GM21447 (cell line): ENCODE measurements at regions not wholly inside any gene's neighbourhood (a gene's known extent, or its start where the extent isn't known, plus 50 kb on each side); places are given as distances from the start of the nearest gene placed in this dataset.
"Not testable (repeated sequence)": the region's sequence is repeated elsewhere in the genome, so short reads cannot be mapped to it uniquely, and the experiment has no call there.

ENCODE experiments used
- ATAC-seq: cut with Tn5 transposase; IDR thresholded peaks from one replicate; pipeline ENCODE4 v1.9.1; 2021; ENCODE audit not compliant: unreplicated experiment

DNA sequence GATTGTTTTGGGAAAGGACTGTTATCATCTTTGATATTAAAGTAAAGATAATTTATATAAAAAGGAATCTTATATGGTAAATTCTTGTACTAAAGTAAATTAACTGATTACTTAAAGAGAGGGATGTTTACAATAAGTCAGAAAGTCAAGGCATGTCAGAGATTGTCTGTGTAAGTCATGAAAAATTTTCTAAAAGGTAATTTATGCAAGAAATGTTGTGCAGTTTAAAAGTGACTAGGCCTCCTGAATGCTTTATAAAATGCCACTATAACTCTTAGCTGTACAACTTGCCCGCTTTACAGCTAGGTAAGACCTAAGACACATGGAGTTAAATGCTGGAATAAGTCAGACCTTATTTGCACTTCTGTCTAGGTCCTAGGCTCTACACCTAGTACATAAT, 692.9 kb downstream of the GBE1 start:
- no peak for ATAC-seq

DNA sequence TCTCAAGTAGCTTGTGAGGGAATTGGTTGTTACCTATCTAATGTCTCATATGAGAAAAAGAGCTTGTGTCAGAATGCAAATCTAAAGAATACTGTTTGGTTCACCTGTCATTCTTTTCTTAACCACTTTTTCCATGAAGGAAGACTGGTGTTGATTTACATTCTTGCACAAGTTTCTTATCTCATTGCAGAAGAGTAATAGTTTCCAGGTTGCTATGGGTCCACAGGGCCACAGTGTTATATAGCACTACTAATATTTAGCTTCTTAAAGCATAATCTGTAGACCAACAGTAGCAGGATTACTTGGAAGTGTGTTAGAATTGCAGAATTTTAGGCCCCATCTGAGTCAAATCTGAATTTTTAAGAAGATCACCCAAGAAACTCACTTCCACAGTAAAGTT, 697.5 kb downstream of the GBE1 start:
- no peak for ATAC-seq

GRCh38 chr3:81051133-81051532, 710.3 kb downstream of the GBE1 start:
- ATAC-seq = not testable (repeated sequence)

GRCh38 chr3:81048058-81048665, 713.3 kb downstream of the GBE1 start:
- ATAC-seq = no peak

DNA sequence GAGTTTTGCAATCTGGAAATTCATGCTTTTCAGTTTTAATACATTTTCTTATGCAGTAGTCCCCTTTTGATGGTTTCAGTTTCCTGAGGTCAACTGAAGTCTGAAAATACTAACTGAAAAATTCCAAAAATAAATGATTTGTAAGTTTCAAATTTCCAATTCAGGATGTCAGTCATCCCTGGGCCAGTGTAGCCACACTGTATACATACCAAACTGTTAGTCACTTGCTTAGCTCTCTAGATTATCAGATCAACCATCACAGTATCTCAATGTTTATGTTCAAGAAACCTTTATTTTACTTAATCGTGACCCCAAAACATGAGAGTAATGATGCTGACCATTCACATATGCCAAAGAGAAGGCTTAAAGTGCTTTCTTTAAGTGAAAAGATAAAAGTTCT, 715.5 kb downstream of the GBE1 start:
- no peak for ATAC-seq

GRCh38 chr3:81045246-81045645, 716.2 kb downstream of the GBE1 start:
- no peak for ATAC-seq

DNA sequence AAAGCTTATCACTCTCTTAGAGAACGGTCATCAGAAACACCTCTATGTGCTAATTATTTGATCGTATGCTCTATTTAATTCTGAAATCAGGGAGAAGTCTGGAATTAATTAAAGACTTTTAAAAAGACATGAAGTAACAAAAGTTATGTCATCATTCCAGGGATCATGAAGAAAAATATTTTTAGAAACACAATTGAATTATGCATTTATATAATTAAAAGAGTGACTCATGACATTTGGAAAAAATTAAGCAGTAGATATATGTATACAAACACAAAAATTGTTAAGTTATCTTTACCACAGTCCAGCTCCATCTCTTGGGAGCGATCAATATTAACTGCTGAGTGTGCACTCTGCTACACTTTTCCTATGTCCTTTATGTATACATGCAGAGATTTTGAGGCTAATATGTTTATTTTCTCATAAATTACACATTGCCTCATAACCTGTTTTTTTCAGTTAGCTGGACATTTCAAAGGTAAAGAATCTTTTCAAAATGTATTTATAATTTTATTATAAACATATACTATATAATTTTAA, 717.7 kb downstream of the GBE1 start:
- ATAC-seq = no peak

GRCh38 chr3:81043009-81043408, 718.4 kb downstream of the GBE1 start:
- no peak for ATAC-seq

- no peak for ATAC-seq
These were observed 720.1 kb downstream of the GBE1 start for GRCh38 chr3:81041331-81041730.

DNA sequence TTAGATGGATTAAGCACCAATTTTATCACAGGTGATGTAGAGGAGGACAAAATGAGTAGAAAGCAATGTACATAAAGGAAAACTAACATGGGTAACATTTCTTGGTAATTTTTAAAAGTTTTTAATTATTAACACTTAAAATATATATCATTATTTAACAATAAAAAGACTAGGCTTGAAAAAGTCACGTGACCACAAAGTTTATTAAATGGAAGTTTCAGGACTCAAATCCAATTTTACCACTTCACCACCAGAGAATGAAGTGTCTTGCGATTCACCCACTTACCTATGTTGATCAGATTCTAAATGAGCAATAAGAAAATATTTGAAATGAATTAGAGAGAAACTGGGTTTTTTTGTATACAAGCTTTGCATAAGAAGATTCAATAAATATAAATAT, 721.3 kb downstream of the GBE1 start:
- no peak for ATAC-seq

GRCh38 chr3:81033684-81034083, 727.8 kb downstream of the GBE1 start:
- ATAC-seq = no peak

GRCh38 chr3:81033185-81033584, 728.3 kb downstream of the GBE1 start:
- ATAC-seq = no peak

GRCh38 chr3:81029861-81030260, 731.6 kb downstream of the GBE1 start:
- no peak for ATAC-seq

GRCh38 chr3:81027344-81027743, 734.1 kb downstream of the GBE1 start:
- ATAC-seq = no peak

DNA sequence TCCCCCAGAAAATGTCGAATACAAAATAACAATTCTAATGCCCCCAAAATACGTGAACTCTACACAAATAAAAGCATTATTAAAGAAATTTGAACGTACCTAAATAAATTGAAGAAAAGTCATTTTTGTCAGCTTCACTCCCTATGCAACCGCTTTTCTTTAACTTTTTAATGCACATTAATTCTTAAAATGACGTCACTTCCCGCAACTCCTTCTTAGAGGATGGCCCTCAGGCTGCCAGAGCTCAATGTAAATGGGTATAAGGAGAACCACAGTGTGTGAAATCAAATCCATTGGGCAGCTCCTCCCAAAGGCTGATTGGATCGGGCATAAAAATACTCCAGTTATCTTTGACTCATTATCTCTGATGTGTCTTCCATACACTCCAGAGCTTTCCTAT, 736.9 kb downstream of the GBE1 start:
- no peak for ATAC-seq

DNA sequence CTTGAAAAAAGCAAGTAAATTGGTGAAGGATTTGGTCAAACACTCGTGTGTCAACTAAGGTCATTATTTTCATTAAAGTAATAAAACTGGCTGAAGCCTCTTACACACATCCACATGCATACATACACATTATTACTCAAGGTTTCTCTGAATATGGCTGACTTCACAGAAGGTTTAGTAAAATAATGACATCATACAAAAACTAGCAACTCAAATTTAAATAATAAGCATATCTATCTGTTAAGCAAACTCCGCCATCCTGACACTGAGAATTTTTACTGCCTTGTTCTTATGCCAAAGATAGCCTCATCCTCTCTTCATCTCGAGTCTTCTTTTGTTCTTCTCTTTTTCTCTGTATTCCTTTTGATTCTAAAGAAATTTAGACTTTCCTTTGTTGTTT, 739.1 kb downstream of the GBE1 start:
- ATAC-seq = no peak

DNA sequence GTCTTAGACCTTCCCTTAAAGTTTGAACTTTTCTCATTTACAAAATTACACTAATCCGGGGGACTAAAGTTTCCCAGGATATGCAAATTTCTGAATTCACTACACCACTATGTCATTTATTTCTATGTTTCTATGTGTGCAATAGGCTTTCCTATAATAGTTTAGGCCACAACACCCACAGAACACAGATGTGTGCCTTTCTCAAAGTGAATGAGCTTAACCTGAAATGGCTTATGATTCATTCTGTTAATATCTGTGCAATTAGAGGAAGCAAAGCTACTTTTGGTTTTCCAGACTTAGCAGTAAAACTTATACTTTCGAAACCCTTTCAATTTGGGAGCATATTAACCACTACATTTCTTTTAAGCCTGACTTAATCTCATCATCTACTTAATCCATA, 748.1 kb downstream of the GBE1 start:
- no peak for ATAC-seq

DNA sequence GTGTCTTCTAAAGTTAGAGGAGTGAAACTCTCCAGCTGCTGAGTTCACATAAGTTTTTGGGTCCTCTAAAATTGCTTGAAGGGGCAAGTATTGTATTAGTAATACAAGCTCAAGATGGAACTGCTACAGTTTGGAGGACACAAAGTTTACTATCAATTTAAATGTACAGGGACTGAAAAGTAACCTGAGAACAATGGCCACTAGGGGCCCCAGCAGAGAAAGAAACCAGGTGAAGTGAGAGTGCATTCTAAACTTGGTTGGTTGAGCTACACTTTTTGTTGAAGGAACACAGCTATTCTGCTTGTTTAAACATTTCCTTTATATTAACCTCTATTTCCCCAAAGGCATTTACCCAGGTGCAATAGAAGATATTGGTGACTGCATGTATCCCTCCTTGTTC, 755.5 kb downstream of the GBE1 start:
- ATAC-seq = no peak

DNA sequence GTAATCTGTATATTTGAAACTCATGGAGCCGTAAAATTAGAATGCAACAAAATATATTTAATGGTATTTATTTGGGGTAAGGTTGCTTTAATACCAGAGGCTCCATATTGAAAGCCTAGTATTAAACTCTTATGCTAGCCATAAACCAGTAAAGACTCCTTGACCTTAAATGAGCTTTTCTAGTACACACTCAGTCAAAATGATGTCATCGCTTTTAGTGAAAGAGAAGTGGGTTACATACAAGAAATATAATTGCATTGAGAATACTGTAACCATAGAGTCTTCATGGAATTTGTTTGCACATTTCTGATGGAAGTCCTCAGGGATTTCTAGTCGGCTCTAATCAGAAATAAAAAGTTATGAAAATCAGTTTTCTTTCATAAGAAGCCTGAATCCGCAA, 757.6 kb downstream of the GBE1 start:
- ATAC-seq = no peak

GRCh38 chr3:81003008-81003645, 758.3 kb downstream of the GBE1 start:
- no peak for ATAC-seq

DNA sequence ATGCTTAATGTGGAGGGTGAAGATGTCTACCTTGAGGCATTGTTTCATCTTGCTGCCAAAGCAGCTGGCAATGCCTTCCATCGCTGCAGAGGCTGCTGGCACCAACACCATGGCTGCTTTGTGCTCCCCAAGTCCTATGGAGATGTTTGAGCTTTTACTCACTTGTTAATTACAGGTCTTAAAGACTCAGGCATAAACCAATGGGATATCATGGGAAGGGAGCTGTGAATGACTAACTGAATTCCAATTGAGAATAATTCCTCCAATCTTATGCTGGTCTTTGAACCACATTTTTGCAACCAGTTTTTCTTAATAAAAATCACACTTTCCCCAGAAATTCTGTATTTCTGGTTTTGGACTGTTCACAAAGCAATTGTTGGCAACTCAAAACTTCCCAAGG, 762.0 kb downstream of the GBE1 start:
- ATAC-seq = no peak

DNA sequence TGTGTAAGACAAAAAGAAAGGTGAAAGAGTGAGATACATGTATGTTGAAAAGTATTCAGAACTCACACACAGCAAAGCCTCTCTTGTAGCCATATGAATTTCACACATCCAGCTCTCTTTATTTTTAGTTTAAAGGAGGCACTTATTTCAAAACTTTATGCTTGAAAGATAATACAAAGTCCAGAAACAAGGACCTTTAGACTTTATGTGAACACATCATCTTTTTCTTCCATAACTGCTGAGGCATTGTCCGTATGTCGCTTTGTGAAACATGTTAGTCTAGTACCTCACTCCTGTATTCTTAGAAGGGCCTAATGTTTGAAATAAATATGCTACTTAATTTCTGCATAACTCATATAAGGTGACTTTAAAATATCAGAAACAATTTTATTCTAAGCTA, 763.4 kb downstream of the GBE1 start:
- no peak for ATAC-seq

DNA sequence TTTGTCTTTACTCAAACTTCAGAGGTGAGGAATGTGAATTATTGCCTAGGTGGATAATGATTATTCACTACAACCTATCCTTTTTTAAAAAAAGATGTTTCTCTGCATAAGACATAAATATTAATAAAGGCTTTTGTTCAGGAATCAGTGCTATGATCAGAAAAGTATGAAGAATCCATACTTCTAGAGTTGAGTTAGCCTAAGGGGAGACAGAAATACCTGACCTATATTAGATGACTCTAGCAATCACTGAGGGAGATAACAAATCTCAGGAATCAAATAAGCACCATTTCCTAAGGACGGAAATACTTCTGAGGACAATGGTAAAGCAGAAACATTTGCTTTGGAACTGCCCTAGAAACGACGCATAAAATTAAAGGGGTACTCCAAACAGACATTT, 763.8 kb downstream of the GBE1 start:
- ATAC-seq = no peak
